GM21515 (cell line): ENCODE measurements at regions not wholly inside any gene's neighbourhood (a gene's known extent, or its start where the extent isn't known, plus 50 kb on each side); places are given as distances from the start of the nearest gene placed in this dataset.
"Not testable (repeated sequence)": the region's sequence is repeated elsewhere in the genome, so short reads cannot be mapped to it uniquely, and the experiment has no call there.

ENCODE experiments used
- ATAC-seq: cut with Tn5 transposase; IDR thresholded peaks from one replicate; pipeline ENCODE4 v1.9.1; 2021; ENCODE audit not compliant: unreplicated experiment

DNA sequence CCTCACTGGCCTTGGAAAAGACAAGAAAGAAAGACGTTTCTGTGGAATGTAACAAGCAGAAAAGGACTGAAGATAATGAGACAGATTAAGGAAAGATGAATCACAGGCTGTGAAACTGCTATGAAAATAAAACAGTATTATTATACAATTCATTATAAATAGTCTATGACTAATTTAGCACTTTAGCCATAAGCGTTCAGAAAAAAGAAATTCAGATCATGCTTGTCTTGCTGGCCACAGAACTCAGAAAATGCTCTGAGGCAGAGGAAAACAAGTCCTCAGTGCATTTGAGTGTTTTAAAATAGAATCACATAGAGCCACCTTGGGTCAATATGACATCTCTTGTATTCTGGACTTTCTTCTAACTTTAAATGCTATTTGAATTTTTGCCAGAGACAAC lies 65.9 kb upstream of the NBPF26 start:
- ATAC-seq, result not testable (repeated sequence)

DNA sequence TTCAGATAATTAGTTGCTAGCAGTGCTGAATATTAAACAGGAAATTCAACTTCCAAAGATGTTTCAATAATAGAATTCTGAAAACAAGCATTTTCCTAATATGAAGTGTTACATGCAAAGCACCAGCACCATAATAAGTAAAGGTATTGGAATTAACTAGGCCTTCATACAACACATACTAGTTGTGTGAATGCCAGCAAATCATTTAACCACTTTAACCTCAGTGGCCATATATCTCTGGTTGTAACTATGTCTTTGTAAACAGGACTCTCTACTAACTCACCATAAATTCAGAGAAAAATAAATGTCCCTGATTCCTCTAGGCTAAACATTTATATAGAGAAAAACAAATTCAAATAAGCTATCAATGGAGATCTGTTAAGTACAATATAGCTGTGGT lies 65.1 kb upstream of the NBPF26 start:
- ATAC-seq, result not testable (repeated sequence)

DNA sequence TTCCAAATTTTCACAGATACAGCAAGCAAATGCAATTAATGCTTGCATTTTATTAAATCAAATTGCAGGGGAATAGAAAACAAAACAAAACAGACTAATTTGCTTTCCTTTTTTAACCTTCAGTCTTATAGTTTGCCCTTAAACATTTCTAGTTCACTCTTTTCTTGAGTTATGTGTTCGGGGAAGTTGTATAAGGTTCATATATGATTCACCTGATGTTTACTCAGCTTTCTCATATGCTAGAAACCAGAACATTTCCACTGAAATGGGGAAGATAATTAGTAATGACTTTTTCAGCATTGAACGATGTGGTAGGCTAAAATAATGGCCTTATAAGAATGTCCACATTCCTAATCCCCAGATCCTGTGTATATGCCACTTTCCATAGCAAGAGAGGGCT lies 64.6 kb upstream of the NBPF26 start:
- not testable (repeated sequence) for ATAC-seq

DNA sequence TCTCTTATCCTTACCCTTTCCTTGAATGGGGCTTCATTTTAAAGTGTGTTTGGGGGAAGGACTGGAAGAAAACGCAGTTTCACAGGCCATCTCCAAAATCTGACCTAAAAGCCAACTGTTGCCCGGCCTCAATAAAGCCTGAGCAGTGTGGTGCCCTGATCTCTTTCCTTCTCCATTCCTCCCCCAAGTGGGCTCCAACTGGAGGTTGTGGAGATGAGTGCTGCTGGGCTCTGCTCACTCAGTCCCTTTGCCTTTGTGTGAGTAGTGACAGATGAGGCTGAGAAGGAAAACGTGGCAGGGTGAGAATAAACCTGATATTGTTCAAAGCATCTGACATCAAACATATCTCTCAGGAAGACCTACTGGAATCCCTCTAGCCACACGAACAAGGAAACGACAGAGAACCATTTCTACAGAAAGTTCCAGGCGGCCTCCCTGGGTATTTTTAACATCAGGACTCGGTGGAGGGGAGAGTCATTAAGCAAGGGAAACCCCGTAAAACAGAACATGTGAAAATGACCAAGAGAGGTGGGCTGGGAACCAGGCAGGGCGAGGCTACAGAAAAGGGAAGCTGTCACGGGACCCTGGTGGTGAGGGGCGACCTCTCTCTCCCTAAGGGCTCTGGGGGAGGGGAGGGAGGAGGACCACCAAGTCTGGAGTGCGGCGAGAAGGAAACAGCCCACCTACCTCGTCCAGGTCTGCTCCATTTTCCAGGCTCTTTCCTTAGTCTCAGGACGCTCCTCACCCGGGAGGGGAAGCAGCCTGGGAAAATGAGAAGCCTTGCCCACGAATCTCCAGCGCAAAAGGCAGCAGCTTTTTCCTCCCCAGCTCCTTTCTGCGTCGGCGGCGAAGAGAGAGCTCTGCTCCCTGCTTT lies 59.1 kb upstream of the NBPF26 start:
- ATAC-seq, result not testable (repeated sequence)

DNA sequence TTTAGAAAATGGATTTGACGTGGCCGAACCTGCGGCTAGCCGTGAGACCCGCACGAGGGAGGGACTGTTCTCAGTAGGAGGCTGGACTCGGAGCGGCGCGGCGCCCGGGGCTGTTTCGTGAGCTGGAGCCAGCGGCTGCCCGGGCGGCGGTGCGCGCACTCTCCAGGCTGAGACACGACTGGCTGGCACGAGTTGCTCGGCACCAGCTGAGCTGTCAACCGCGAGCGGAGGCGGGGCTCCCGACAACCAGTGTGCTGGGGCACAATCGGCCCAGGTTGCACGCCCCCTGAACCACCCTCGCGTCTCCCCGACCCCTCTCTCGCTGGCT lies 58.5 kb upstream of the NBPF26 start:
- ATAC-seq, result not testable (repeated sequence)

DNA sequence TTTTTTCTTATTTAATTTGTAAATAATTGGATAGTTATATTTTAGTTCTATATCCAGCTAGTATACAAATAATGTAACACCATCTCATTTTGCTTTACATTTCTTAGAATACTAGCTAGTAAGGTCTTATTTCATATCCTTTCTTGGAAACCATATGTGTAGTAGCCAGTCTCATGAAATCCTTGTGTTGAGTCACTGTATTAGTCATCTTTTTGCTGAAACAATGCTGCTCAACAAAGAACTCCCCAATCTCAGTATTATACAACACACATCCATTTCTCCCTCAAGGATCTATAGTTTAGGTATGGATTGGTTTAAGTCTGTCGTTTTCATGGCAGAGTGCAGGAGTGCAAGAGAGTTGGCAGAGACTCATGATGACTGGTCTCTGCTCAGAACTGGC lies 55.6 kb upstream of the NBPF26 start:
- not testable (repeated sequence) for ATAC-seq
